Ovary (tissue), 3 donors: ENCODE measurements at regions not wholly inside any gene's neighbourhood (a gene's known extent, or its start where the extent isn't known, plus 50 kb on each side); places are given as distances from the start of the nearest gene placed in this dataset.

ENCODE experiments used
- EP300 ChIP-seq: sonication (generic); formaldehyde crosslinking; IDR thresholded peaks from one replicate; pipeline ENCODE4 v1.6.1; 2017; ENCODE audit warnings: antibody characterized with exemption
- POLR2A ChIP-seq: fragments of 450-650 bp; IDR thresholded peaks from one replicate; pipeline ENCODE4 v1.6.1; 2017; ENCODE audit warnings: antibody characterized with exemption, mild to moderate bottlenecking, moderate library complexity
- TF ChIP-seq, protein P1 (sequence below), 3 donors: fragments of 450-650 bp in 2 of 3; fragments of 200-600 bp in 1 of 3; IDR thresholded peaks; one replicate each; pipeline versions ENCODE4 v1.5.1 to v1.8.0; 2016 to 2022; ENCODE audit warnings: antibody characterized with exemption in 3 of 3, mild to moderate bottlenecking in 1 of 3
- donor health status: DM: no; HTN: no; CAD: no.

DNA sequence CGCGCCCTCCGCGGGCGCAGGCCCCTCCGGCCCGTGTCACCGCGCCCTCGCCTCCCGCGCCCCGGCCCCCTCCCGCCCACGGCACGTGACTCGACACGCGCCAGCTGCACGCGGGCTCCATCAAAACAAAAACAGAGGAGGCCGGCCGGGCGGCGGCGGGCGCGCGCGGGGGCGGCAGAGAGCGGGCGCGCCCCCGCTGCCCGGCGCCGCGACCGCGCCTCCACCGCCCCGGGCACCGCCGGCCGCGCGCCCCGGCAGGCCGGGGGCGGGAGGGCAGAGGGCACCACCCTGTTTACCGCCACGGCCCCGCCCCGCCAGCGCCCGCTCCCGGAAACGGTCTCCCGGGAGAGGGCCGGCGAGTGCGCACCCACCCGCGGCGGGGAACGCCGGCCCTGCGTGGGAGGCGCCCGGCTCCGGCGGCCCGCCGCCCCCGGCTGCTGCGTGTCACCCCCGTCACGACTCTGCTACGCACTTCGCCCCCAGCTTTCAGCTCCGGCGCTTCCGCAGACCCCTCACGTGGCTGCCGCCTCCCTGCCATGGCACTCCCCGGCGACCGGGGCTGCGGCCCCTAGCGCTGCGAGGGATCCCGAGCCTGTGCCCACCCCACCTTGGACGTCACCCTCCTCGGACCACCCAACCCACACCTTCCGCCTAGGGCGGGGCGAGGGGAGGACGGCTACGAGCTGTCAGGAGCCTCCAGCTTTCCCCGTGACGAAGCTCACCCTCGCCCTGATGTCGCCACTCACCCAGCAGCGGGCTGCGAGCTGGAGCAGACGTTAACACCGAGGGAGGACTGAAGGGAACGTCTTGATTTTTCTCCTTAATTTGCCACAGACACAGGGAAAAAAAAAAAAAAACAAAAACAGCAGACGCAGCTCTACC, 221.6 kb upstream of the MKLN1 start:
- TF ChIP-seq, protein P1, sequence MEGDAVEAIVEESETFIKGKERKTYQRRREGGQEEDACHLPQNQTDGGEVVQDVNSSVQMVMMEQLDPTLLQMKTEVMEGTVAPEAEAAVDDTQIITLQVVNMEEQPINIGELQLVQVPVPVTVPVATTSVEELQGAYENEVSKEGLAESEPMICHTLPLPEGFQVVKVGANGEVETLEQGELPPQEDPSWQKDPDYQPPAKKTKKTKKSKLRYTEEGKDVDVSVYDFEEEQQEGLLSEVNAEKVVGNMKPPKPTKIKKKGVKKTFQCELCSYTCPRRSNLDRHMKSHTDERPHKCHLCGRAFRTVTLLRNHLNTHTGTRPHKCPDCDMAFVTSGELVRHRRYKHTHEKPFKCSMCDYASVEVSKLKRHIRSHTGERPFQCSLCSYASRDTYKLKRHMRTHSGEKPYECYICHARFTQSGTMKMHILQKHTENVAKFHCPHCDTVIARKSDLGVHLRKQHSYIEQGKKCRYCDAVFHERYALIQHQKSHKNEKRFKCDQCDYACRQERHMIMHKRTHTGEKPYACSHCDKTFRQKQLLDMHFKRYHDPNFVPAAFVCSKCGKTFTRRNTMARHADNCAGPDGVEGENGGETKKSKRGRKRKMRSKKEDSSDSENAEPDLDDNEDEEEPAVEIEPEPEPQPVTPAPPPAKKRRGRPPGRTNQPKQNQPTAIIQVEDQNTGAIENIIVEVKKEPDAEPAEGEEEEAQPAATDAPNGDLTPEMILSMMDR (IDR thresholded peaks at IDR 0.05), result peak in 1 of 3 donors; percentile 14
- TF ChIP-seq POLR2A, result peak; percentile 70
- no peak for TF ChIP-seq EP300
